ENCODE measurements at regions not wholly inside any gene's neighbourhood (a gene's known extent, or its start where the extent isn't known, plus 50 kb on each side); places are given as distances from the start of the nearest gene placed in this dataset.
A peak's percentile ranks its signal among the peaks of the same experiment; 100 is the strongest.
"Not testable (repeated sequence)": the region's sequence is repeated elsewhere in the genome, so short reads cannot be mapped to it uniquely, and the experiment has no call there.

GRCh38 chr18:61635901-61636528, 256.8 kb downstream of the RNF152 start:
- H2AFZ ChIP-seq (ENCODE audit: control insufficient read depth, low read length) = peak overlapping the region; percentile 65
- peaks cover 6% of the 10 kb centered on the region for H3K4me1 ChIP-seq (ENCODE audit: control insufficient read depth, extremely low read depth, insufficient read depth, low read length)
- no peak overlapping the region for H3K9ac ChIP-seq (ENCODE audit: control insufficient read depth, extremely low read depth, insufficient read depth, low read length)
- no peak overlapping the region for H3K4me3 ChIP-seq (ENCODE audit: control insufficient read depth in 2 of 3, extremely low read depth in 1 of 3, insufficient read depth in 2 of 3, low read depth in 1 of 3, low read length in 3 of 3)
- dilution Hi-C loops (cut with MboI; ENCODE audit: extremely low pct_ligation_motif_present, low sequenced_read_pairs) = no loop called here
- H3K9me3 ChIP-seq (ENCODE audit: control insufficient read depth, low read depth, low read length) = no peaks in the 10 kb centered on the region
- H3K79me2 ChIP-seq (ENCODE audit: control insufficient read depth, insufficient read depth, low read length) = no peaks in the 10 kb centered on the region
- no peaks in the 10 kb centered on the region for H3K27me3 ChIP-seq (ENCODE audit: control insufficient read depth, extremely low read depth, insufficient read depth, low read length)
- FAIRE-seq (peak; percentile 53), DNase-seq (ENCODE audit: low read depth, low spot score) (no peak)
- H3K36me3 ChIP-seq (ENCODE audit: control insufficient read depth in 2 of 2, extremely low read depth in 1 of 2, insufficient read depth in 2 of 2, low read length in 2 of 2) = no peaks in the 10 kb centered on the region
- TF ChIP-seq, protein P1, sequence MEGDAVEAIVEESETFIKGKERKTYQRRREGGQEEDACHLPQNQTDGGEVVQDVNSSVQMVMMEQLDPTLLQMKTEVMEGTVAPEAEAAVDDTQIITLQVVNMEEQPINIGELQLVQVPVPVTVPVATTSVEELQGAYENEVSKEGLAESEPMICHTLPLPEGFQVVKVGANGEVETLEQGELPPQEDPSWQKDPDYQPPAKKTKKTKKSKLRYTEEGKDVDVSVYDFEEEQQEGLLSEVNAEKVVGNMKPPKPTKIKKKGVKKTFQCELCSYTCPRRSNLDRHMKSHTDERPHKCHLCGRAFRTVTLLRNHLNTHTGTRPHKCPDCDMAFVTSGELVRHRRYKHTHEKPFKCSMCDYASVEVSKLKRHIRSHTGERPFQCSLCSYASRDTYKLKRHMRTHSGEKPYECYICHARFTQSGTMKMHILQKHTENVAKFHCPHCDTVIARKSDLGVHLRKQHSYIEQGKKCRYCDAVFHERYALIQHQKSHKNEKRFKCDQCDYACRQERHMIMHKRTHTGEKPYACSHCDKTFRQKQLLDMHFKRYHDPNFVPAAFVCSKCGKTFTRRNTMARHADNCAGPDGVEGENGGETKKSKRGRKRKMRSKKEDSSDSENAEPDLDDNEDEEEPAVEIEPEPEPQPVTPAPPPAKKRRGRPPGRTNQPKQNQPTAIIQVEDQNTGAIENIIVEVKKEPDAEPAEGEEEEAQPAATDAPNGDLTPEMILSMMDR (optimal IDR thresholded peaks at IDR 0.05 in 1 of 3, IDR thresholded peaks at IDR 0.05 in 1 of 3, conservative IDR thresholded peaks at IDR 0.05 in 1 of 3; ENCODE audit: extremely low read depth in 1 of 3, insufficient read depth in 2 of 3, low read length in 3 of 3) = peak; percentile 74 to 84 (median 80)
- TF ChIP-seq EZH2 (IDR thresholded peaks at IDR 0.05; ENCODE audit: low read length) = no peak
- no peak overlapping the region for H3K27ac ChIP-seq (ENCODE audit: control insufficient read depth, insufficient read depth, low read length)
- H4K20me1 ChIP-seq (ENCODE audit: control insufficient read depth, extremely low read depth, insufficient read depth, low read length) = no peaks in the 10 kb centered on the region
- no peaks in the 10 kb centered on the region for H3K9me1 ChIP-seq (ENCODE audit: control insufficient read depth, extremely low read depth, insufficient read depth, low read length)
- peak overlapping the region; percentile 56 for H3K4me2 ChIP-seq (ENCODE audit: control insufficient read depth, extremely low read depth, insufficient read depth, low read depth, low read length)

- Histone ChIP-seq H4K20me1 (ENCODE audit: control insufficient read depth, extremely low read depth, insufficient read depth, low read length) (no peaks in the 10 kb centered on the region), H3K4me1 (ENCODE audit: control insufficient read depth, extremely low read depth, insufficient read depth, low read length) (peaks cover 15% of the 10 kb centered on the region), H3K9me1 (ENCODE audit: control insufficient read depth, extremely low read depth, insufficient read depth, low read length) (no peaks in the 10 kb centered on the region), H2AFZ (ENCODE audit: control insufficient read depth, low read length) (peak overlapping the region; percentile 14), H3K27ac (ENCODE audit: control insufficient read depth, insufficient read depth, low read length) (no peak overlapping the region), H3K4me3 (ENCODE audit: control insufficient read depth in 2 of 3, extremely low read depth in 1 of 3, insufficient read depth in 2 of 3, low read depth in 1 of 3, low read length in 3 of 3) (no peak overlapping the region), H3K79me2 (ENCODE audit: control insufficient read depth, insufficient read depth, low read length) (no peaks in the 10 kb centered on the region), H3K4me2 (ENCODE audit: control insufficient read depth, extremely low read depth, insufficient read depth, low read depth, low read length) (peak overlapping the region; percentile 7), H3K9ac (ENCODE audit: control insufficient read depth, extremely low read depth, insufficient read depth, low read length) (no peak overlapping the region), H3K27me3 (ENCODE audit: control insufficient read depth, extremely low read depth, insufficient read depth, low read length) (no peaks in the 10 kb centered on the region), H3K9me3 (ENCODE audit: control insufficient read depth, low read depth, low read length) (no peaks in the 10 kb centered on the region), H3K36me3 (ENCODE audit: control insufficient read depth in 2 of 2, extremely low read depth in 1 of 2, insufficient read depth in 2 of 2, low read length in 2 of 2) (no peaks in the 10 kb centered on the region)
- dilution Hi-C loops (cut with MboI; ENCODE audit: extremely low pct_ligation_motif_present, low sequenced_read_pairs) = no loop called here
- peak; percentile 92 for FAIRE-seq
- TF ChIP-seq, protein P1 (optimal IDR thresholded peaks at IDR 0.05 in 1 of 3, IDR thresholded peaks at IDR 0.05 in 1 of 3, conservative IDR thresholded peaks at IDR 0.05 in 1 of 3; ENCODE audit: extremely low read depth in 1 of 3, insufficient read depth in 2 of 3, low read length in 3 of 3) = no peak
- no peak for TF ChIP-seq EZH2 (IDR thresholded peaks at IDR 0.05; ENCODE audit: low read length)
- DNase-seq (ENCODE audit: low read depth, low spot score) = no peak
Observed at GRCh38 chr18:61628085-61628484, 264.7 kb downstream of the RNF152 start.

DNA sequence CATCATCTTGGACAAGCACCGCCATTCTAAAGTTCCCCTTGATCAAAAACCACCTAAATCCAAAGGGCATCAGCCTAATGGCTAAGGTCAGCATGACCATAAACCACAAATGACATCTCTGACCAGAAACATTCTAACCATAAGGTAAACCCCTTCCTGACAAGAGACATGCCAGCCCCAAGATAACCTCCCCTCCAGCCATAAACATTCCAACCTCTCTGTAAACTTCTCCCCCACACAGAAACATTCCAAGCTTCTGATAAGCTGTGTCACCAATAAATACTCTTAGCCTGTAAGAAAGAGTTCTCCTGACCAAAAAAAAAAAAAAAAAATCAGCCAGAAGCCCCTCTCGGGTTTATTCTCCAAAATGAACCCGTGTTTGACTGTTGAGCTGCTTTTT, 268.2 kb downstream of the RNF152 start:
- H3K9me1 ChIP-seq (ENCODE audit: control insufficient read depth, extremely low read depth, insufficient read depth, low read length); H3K27ac ChIP-seq (ENCODE audit: control insufficient read depth, insufficient read depth, low read length); H2AFZ ChIP-seq (ENCODE audit: control insufficient read depth, low read length); dilution Hi-C loops (cut with MboI; ENCODE audit: extremely low pct_ligation_motif_present, low sequenced_read_pairs); FAIRE-seq; H3K9ac ChIP-seq (ENCODE audit: control insufficient read depth, extremely low read depth, insufficient read depth, low read length); H3K79me2 ChIP-seq (ENCODE audit: control insufficient read depth, insufficient read depth, low read length); H3K4me3 ChIP-seq (ENCODE audit: control insufficient read depth in 2 of 3, extremely low read depth in 1 of 3, insufficient read depth in 2 of 3, low read depth in 1 of 3, low read length in 3 of 3); H3K9me3 ChIP-seq (ENCODE audit: control insufficient read depth, low read depth, low read length); H3K4me2 ChIP-seq (ENCODE audit: control insufficient read depth, extremely low read depth, insufficient read depth, low read depth, low read length); DNase-seq (ENCODE audit: low read depth, low spot score); H3K36me3 ChIP-seq (ENCODE audit: control insufficient read depth in 2 of 2, extremely low read depth in 1 of 2, insufficient read depth in 2 of 2, low read length in 2 of 2); H3K27me3 ChIP-seq (ENCODE audit: control insufficient read depth, extremely low read depth, insufficient read depth, low read length); H4K20me1 ChIP-seq (ENCODE audit: control insufficient read depth, extremely low read depth, insufficient read depth, low read length): not testable (repeated sequence)
- H3K4me1 ChIP-seq (ENCODE audit: control insufficient read depth, extremely low read depth, insufficient read depth, low read length) = peaks cover 15% of the 10 kb centered on the region

Measured in keratinocyte (primary cell).